GM12891 (cell line): ENCODE measurements at regions not wholly inside any gene's neighbourhood (a gene's known extent, or its start where the extent isn't known, plus 50 kb on each side); places are given as distances from the start of the nearest gene placed in this dataset.

ENCODE experiments used
- DNase-seq: peaks from one replicate; pipeline ENCODE4 v3.0.0; 2011; ENCODE audit warnings: low spot score; ENCODE audit not compliant: insufficient read length
- FAIRE-seq: peaks from 2 replicates; lab custom pipeline; 2011; peaks lifted over from hg19 to GRCh38; lab: Jason Lieb, UNC
- PAX5 ChIP-seq: IDR thresholded peaks from 2 replicates; pipeline ENCODE4 v1.6.1; 2011; ENCODE audit warnings: low read length, moderate library complexity, mild to moderate bottlenecking; ENCODE audit not compliant: insufficient read depth, severe bottlenecking
- POLR2A ChIP-seq: IDR thresholded peaks from 2 replicates; pipeline ENCODE4 v1.6.1; 2011; ENCODE audit warnings: low read depth, low read length, control low read depth
- POLR2AphosphoS5 ChIP-seq: IDR thresholded peaks from 2 replicates; pipeline ENCODE4 v1.6.1; 2011; ENCODE audit warnings: low read depth, low read length, control low read depth
- POU2F2 ChIP-seq: IDR thresholded peaks from 2 replicates; pipeline ENCODE4 v1.6.1; 2011; ENCODE audit warnings: low read depth, mild to moderate bottlenecking, control low read depth, low read length, moderate library complexity
- SPI1 ChIP-seq: IDR thresholded peaks from 2 replicates; pipeline ENCODE4 v1.6.1; 2011; ENCODE audit warnings: low read depth, low read length, control low read depth
- TAF1 ChIP-seq: IDR thresholded peaks from 2 replicates; pipeline ENCODE4 v1.6.1; 2011; ENCODE audit warnings: low read depth, low read length, control low read depth

GRCh38 chr12:107992870-107993451 is 136.1 kb upstream of the WSCD2 start:
- peak; percentile 43 for FAIRE-seq
- TF ChIP-seq SPI1 (peak; percentile 19; the same call in 1 of the 2 replicates), POLR2A (no peak)
- no peak for DNase-seq

- DNase-seq = no peak
- FAIRE-seq = no peak
- no peak for TF ChIP-seq PAX5
- TF ChIP-seq POLR2AphosphoS5 = no peak
- TF ChIP-seq POLR2A = no peak
- no peak for TF ChIP-seq POU2F2
- no peak for TF ChIP-seq TAF1
- no peak for TF ChIP-seq SPI1
Measured at GRCh38 chr12:107998863-107999262, 130.2 kb upstream of the WSCD2 start.

GRCh38 chr12:108000111-108000510 is 129.0 kb upstream of the WSCD2 start:
- FAIRE-seq (no peak), DNase-seq (no peak)
- no peak for TF ChIP-seq SPI1
- no peak for TF ChIP-seq POU2F2
- TF ChIP-seq TAF1 = no peak
- TF ChIP-seq PAX5 = no peak
- no peak for TF ChIP-seq POLR2AphosphoS5
- TF ChIP-seq POLR2A = no peak

- no peak for TF ChIP-seq POLR2A
- no peak for TF ChIP-seq POU2F2
- FAIRE-seq = no peak
- no peak for DNase-seq
Measured at GRCh38 chr12:108004319-108004718, 124.8 kb upstream of the WSCD2 start.

- TF ChIP-seq SPI1 (no peak), POLR2A (no peak), POU2F2 (no peak), POLR2AphosphoS5 (no peak), PAX5 (no peak), TAF1 (no peak)
- FAIRE-seq = no peak
- DNase-seq = no peak
Measured at GRCh38 chr12:108008163-108008905, 120.8 kb upstream of the WSCD2 start.

GRCh38 chr12:108009442-108010070 is 119.5 kb upstream of the WSCD2 start:
- FAIRE-seq (no peak), DNase-seq (no peak)
- TF ChIP-seq SPI1 (no peak), POLR2AphosphoS5 (no peak), PAX5 (no peak), POU2F2 (no peak), POLR2A (no peak), TAF1 (no peak)

- FAIRE-seq = no peak
- no peak for TF ChIP-seq TAF1
- TF ChIP-seq PAX5 = no peak
- no peak for TF ChIP-seq POU2F2
- no peak for TF ChIP-seq SPI1
- no peak for TF ChIP-seq POLR2AphosphoS5
- no peak for TF ChIP-seq POLR2A
- no peak for DNase-seq
Measured at GRCh38 chr12:108016022-108016564, 113.0 kb upstream of the WSCD2 start.

- FAIRE-seq (no peak), DNase-seq (no peak)
- TF ChIP-seq POU2F2 = no peak
- no peak for TF ChIP-seq POLR2A
- no peak for TF ChIP-seq SPI1
- TF ChIP-seq PAX5 = no peak
- TF ChIP-seq POLR2AphosphoS5 = no peak
Measured at GRCh38 chr12:108017472-108018057, 111.5 kb upstream of the WSCD2 start.

- FAIRE-seq = no peak
- no peak for DNase-seq
- no peak for TF ChIP-seq POU2F2
- no peak for TF ChIP-seq SPI1
- TF ChIP-seq POLR2AphosphoS5 = no peak
- no peak for TF ChIP-seq TAF1
- TF ChIP-seq PAX5 = no peak
- no peak for TF ChIP-seq POLR2A
Measured at GRCh38 chr12:108019862-108020261, 109.2 kb upstream of the WSCD2 start.
